Neuronal stem cell (in vitro differentiated cells): ENCODE measurements at regions not wholly inside any gene's neighbourhood (a gene's known extent, or its start where the extent isn't known, plus 50 kb on each side); places are given as distances from the start of the nearest gene placed in this dataset.

Experiments
- DNase-seq: peaks from one replicate; pipeline ENCODE4 v3.0.0-alpha.2; 2013; ENCODE audit warnings: low spot score
- H2AFZ ChIP-seq: one replicate; pipeline ENCODE4 v1.6.1; 2013; ENCODE audit warnings: mild to moderate bottlenecking, low read length, inconsistent platforms
- H2AK5ac ChIP-seq: 2 replicates; pipeline ENCODE4 v1.6.1; 2013; ENCODE audit warnings: low read depth, mild to moderate bottlenecking, inconsistent platforms, low read length, moderate library complexity, mixed read lengths
- H2BK120ac ChIP-seq: 2 replicates; pipeline ENCODE4 v1.6.1; 2013; ENCODE audit warnings: low read depth, mild to moderate bottlenecking, inconsistent platforms, low read length, moderate library complexity, mixed read lengths
- H2BK12ac ChIP-seq: one replicate; pipeline ENCODE4 v1.6.1; 2013; ENCODE audit warnings: low read length, inconsistent platforms
- H2BK15ac ChIP-seq: 2 replicates; pipeline ENCODE4 v1.6.1; 2013; ENCODE audit warnings: mild to moderate bottlenecking, low read length, inconsistent platforms, mixed read lengths
- H2BK5ac ChIP-seq: one replicate; pipeline ENCODE4 v1.6.1; 2013; ENCODE audit warnings: inconsistent platforms, mild to moderate bottlenecking, low read length, moderate library complexity
- H3K14ac ChIP-seq: one replicate; pipeline ENCODE4 v1.6.1; 2013; ENCODE audit warnings: low read length, inconsistent platforms
- H3K18ac ChIP-seq: 2 replicates; pipeline ENCODE4 v1.6.1; 2013; ENCODE audit warnings: low read length, inconsistent platforms
- H3K23ac ChIP-seq: 2 replicates; pipeline ENCODE4 v1.6.1; 2013; ENCODE audit warnings: low read depth, mild to moderate bottlenecking, mixed read lengths, low read length, inconsistent platforms; ENCODE audit not compliant: poor library complexity
- H3K27ac ChIP-seq: replicated peaks from 3 replicates; pipeline ENCODE4 v1.5.1; 2013; ENCODE audit warnings: low read length, inconsistent platforms
- H3K27me3 ChIP-seq, 3 experiments: 2 replicates each; pipeline ENCODE4 v1.6.1; 2013; ENCODE audit warnings: low read length in 3 of 3, mild to moderate bottlenecking in 2 of 3, inconsistent platforms in 1 of 3, low read depth in 1 of 3, mixed read lengths in 1 of 3, moderate library complexity in 1 of 3; ENCODE audit not compliant: control insufficient read depth in 3 of 3, insufficient read depth in 3 of 3
- H3K36me3 ChIP-seq, 2 donors: replicated peaks in 1 of 2; 2 replicates each; pipeline ENCODE4 v1.6.1; 2013; ENCODE audit warnings: low read length in 2 of 2; ENCODE audit not compliant: control insufficient read depth in 2 of 2, insufficient read depth in 2 of 2
- H3K4ac ChIP-seq: 2 replicates; pipeline ENCODE4 v1.6.1; 2013; ENCODE audit warnings: inconsistent platforms, mild to moderate bottlenecking, low read length, moderate library complexity
- H3K4me1 ChIP-seq, 2 donors: 1 replicate in 1 of 2; 2 replicates in 1 of 2; pipeline ENCODE4 v1.6.1; 2013; ENCODE audit warnings: low read length in 2 of 2, low read depth in 1 of 2; ENCODE audit not compliant: control insufficient read depth in 2 of 2, insufficient read depth in 1 of 2
- H3K4me2 ChIP-seq: one replicate; pipeline ENCODE4 v1.6.1; 2013; ENCODE audit warnings: mild to moderate bottlenecking, low read length, inconsistent platforms; ENCODE audit not compliant: insufficient read depth, poor library complexity, severe bottlenecking
- H3K4me3 ChIP-seq, 2 donors: 2 replicates each; pipeline ENCODE4 v1.5.1; 2013; ENCODE audit warnings: low read length in 2 of 2, mild to moderate bottlenecking in 2 of 2, inconsistent platforms in 1 of 2, moderate library complexity in 1 of 2
- H3K79me1 ChIP-seq: one replicate; pipeline ENCODE4 v1.6.1; 2013; ENCODE audit warnings: low read depth, mild to moderate bottlenecking, inconsistent platforms, low read length, moderate library complexity
- H3K9ac ChIP-seq: one replicate; pipeline ENCODE4 v1.6.1; 2013; ENCODE audit warnings: mild to moderate bottlenecking, low read depth, low read length, inconsistent platforms; ENCODE audit not compliant: poor library complexity
- H3K9me3 ChIP-seq, 2 donors: replicated peaks in 1 of 2; 2 replicates each; pipeline versions ENCODE3 to v1.6.1; 2013; ENCODE audit warnings: low read length in 2 of 2, mild to moderate bottlenecking in 2 of 2, inconsistent platforms in 1 of 2, low read depth in 1 of 2, mixed read lengths in 1 of 2, moderate library complexity in 1 of 2; ENCODE audit not compliant: control insufficient read depth in 2 of 2, insufficient read depth in 1 of 2
- H4K8ac ChIP-seq: one replicate; pipeline ENCODE4 v1.6.1; 2013; ENCODE audit warnings: low read depth, mild to moderate bottlenecking, inconsistent platforms, low read length, moderate library complexity
- H4K91ac ChIP-seq: one replicate; pipeline ENCODE4 v1.6.1; 2013; ENCODE audit warnings: low read length, low read depth, mild to moderate bottlenecking, inconsistent platforms; ENCODE audit not compliant: poor library complexity
- whole genome bisulfite sequencing, 2 donors: extraction: QIAGEN DNeasy Blood & Tissue Kit; methylation state at CpG; one replicate each; pipeline ENCODE4 v1.1.7; 2013; ENCODE audit warnings: missing lambda C conversion rate in 2 of 2, mixed read lengths in 1 of 2; ENCODE audit not compliant: insufficient read length in 2 of 2, insufficient replicate concordance in 1 of 2; ENCODE audit errors: extremely low coverage in 2 of 2; 5-methylcytosine and 5-hydroxymethylcytosine counted together

GRCh38 chr4:141912831-141913230 is 276.4 kb downstream of the IL15 start:
- H2AK5ac ChIP-seq = no peak overlapping the region
- H3K27me3 ChIP-seq = no peaks in the 10 kb centered on the region
- no CpG with 5 or more reads among the region's 4 CpGs for WGBS, 2 donors

GRCh38 chr4:141913928-141914327 is 277.5 kb downstream of the IL15 start:
- no peak overlapping the region for H3K4me3 ChIP-seq
- H3K27me3 ChIP-seq = no peaks in the 10 kb centered on the region
- DNase-seq = no peak
- no peak overlapping the region for H2BK12ac ChIP-seq
- H2BK15ac ChIP-seq = no peak overlapping the region
- no peak overlapping the region for H2AFZ ChIP-seq
- H3K9ac ChIP-seq = no peak overlapping the region
- H4K8ac ChIP-seq = no peak overlapping the region
- no peaks in the 10 kb centered on the region for H3K79me1 ChIP-seq
- WGBS, 2 donors = no CpG with 5 or more reads among the region's 1 CpG
- H2BK5ac ChIP-seq = no peak overlapping the region
- no peak overlapping the region for H2AK5ac ChIP-seq
- no peak overlapping the region for H3K18ac ChIP-seq
- no peaks in the 10 kb centered on the region for H3K4me1 ChIP-seq
- no peak overlapping the region for H4K91ac ChIP-seq
- no peak overlapping the region for H3K4ac ChIP-seq
- no peaks in the 10 kb centered on the region for H3K9me3 ChIP-seq
- H3K23ac ChIP-seq = no peak overlapping the region
- no peak overlapping the region for H2BK120ac ChIP-seq
- H3K14ac ChIP-seq = no peak overlapping the region
- no peak overlapping the region for H3K27ac ChIP-seq
- no peak overlapping the region for H3K4me2 ChIP-seq
- no peaks in the 10 kb centered on the region for H3K36me3 ChIP-seq

More at GRCh38 chr4:141912831-141913230, 276.4 kb downstream of the IL15 start:
- DNase-seq = no peak
- Histone ChIP-seq H2BK12ac (no peak overlapping the region), H2AFZ (no peak overlapping the region), H4K8ac (no peak overlapping the region), H3K9me3 (no peaks in the 10 kb centered on the region), H3K27ac (no peak overlapping the region), H3K4ac (no peak overlapping the region), H3K4me3 (no peak overlapping the region), H3K79me1 (no peaks in the 10 kb centered on the region), H3K36me3 (no peaks in the 10 kb centered on the region), H4K91ac (no peak overlapping the region), H3K18ac (no peak overlapping the region), H3K14ac (no peak overlapping the region), H3K9ac (no peak overlapping the region), H2BK120ac (no peak overlapping the region), H2BK5ac (no peak overlapping the region), H3K4me1 (no peaks in the 10 kb centered on the region), H3K4me2 (no peak overlapping the region), H3K23ac (no peak overlapping the region), H2BK15ac (no peak overlapping the region)

GRCh38 chr4:141914746-141915145 is 278.4 kb downstream of the IL15 start:
- H2BK12ac ChIP-seq = no peak overlapping the region
- DNase-seq = no peak
- no peaks in the 10 kb centered on the region for H3K36me3 ChIP-seq

GRCh38 chr4:141919649-141920048 is 283.3 kb downstream of the IL15 start:
- Histone ChIP-seq H3K36me3 (no peaks in the 10 kb centered on the region), H3K4me3 (no peak overlapping the region), H3K18ac (no peak overlapping the region), H4K91ac (no peak overlapping the region), H2AK5ac (no peak overlapping the region), H4K8ac (no peak overlapping the region), H3K4me1 (no peaks in the 10 kb centered on the region), H3K14ac (no peak overlapping the region), H3K9me3 (no peaks in the 10 kb centered on the region), H2BK5ac (no peak overlapping the region), H2AFZ (no peak overlapping the region), H3K4me2 (no peak overlapping the region), H3K9ac (no peak overlapping the region), H3K79me1 (no peaks in the 10 kb centered on the region), H3K27ac (no peak overlapping the region), H3K23ac (no peak overlapping the region), H2BK120ac (no peak overlapping the region), H3K27me3 (no peaks in the 10 kb centered on the region), H2BK15ac (no peak overlapping the region), H3K4ac (no peak overlapping the region), H2BK12ac (no peak overlapping the region)
- WGBS, 2 donors = no CpG with 5 or more reads among the region's 3 CpGs
- no peak for DNase-seq

More at GRCh38 chr4:141914746-141915145, 278.4 kb downstream of the IL15 start:
- no peak overlapping the region for H3K9ac ChIP-seq
- H3K79me1 ChIP-seq = no peaks in the 10 kb centered on the region
- no peak overlapping the region for H3K23ac ChIP-seq
- no peak overlapping the region for H3K14ac ChIP-seq
- no peak overlapping the region for H4K8ac ChIP-seq
- H3K4me1 ChIP-seq = no peaks in the 10 kb centered on the region
- no peak overlapping the region for H3K18ac ChIP-seq
- no peak overlapping the region for H2AK5ac ChIP-seq
- no peak overlapping the region for H3K4me3 ChIP-seq
- no peak overlapping the region for H3K4ac ChIP-seq
- H3K4me2 ChIP-seq = no peak overlapping the region
- WGBS, 2 donors = no CpG with 5 or more reads among the region's 1 CpG
- H3K27ac ChIP-seq = no peak overlapping the region
- no peaks in the 10 kb centered on the region for H3K9me3 ChIP-seq
- H2BK15ac ChIP-seq = no peak overlapping the region
- H2BK5ac ChIP-seq = no peak overlapping the region
- no peak overlapping the region for H2BK120ac ChIP-seq
- no peak overlapping the region for H2AFZ ChIP-seq
- no peak overlapping the region for H4K91ac ChIP-seq
- H3K27me3 ChIP-seq = no peaks in the 10 kb centered on the region
